ENCODE measurements at regions not wholly inside any gene's neighbourhood (a gene's known extent, or its start where the extent isn't known, plus 50 kb on each side); places are given as distances from the start of the nearest gene placed in this dataset.

- H3K9me3 ChIP-seq (ENCODE audit: control insufficient read depth in 4 of 4, low read length in 3 of 4), result no peaks in the 10 kb centered on the region
- TF ChIP-seq RAD21 (IDR thresholded peaks at IDR 0.05) (no peak), FOXA2 (IDR thresholded peaks at IDR 0.05) (no peak), REST (IDR thresholded peaks at IDR 0.05) (no peak), RXRA (IDR thresholded peaks at IDR 0.05) (no peak), NR2F2 (IDR thresholded peaks at IDR 0.05) (no peak), JUND (IDR thresholded peaks at IDR 0.05) (no peak), HNF4A (conservative IDR thresholded peaks at IDR 0.05) (no peak), GABPA (IDR thresholded peaks at IDR 0.05 in 1 of 2, conservative IDR thresholded peaks at IDR 0.05 in 1 of 2) (no peak), FOXA1 (IDR thresholded peaks at IDR 0.05) (no peak), YY1 (IDR thresholded peaks at IDR 0.05) (no peak), EGR1 (IDR thresholded peaks at IDR 0.05; ENCODE audit: low read depth in 2 of 2) (no peak), MAX (IDR thresholded peaks at IDR 0.05) (no peak), ATF3 (IDR thresholded peaks at IDR 0.05) (no peak)
- H3K4me1 ChIP-seq (ENCODE audit: control insufficient read depth in 4 of 4, insufficient read depth in 4 of 4, low read length in 3 of 4), result no peaks in the 10 kb centered on the region
- no peak overlapping the region for H3K4me3 ChIP-seq (ENCODE audit: low read depth in 1 of 3, low read length in 3 of 3)
- no peak for DNase-seq (ENCODE audit: low spot score)
- H3K9ac ChIP-seq (ENCODE audit: low read depth in 1 of 2, low read length in 2 of 2), result no peak overlapping the region
- no peaks in the 10 kb centered on the region for H3K36me3 ChIP-seq (ENCODE audit: control insufficient read depth in 4 of 4, insufficient read depth in 3 of 4, low read depth in 1 of 4, low read length in 3 of 4)
- H3K27ac ChIP-seq (ENCODE audit: low read depth in 1 of 2, low read length in 2 of 2), result no peak overlapping the region
- no peaks in the 10 kb centered on the region for H3K27me3 ChIP-seq (ENCODE audit: control insufficient read depth in 4 of 4, insufficient read depth in 4 of 4, low read length in 3 of 4)
These were observed 116.1 kb upstream of the ARHGAP24 start for GRCh38 chr4:85358831-85359230.

GRCh38 chr4:85362550-85362949 is 112.4 kb upstream of the ARHGAP24 start:
- Histone ChIP-seq H3K27me3 (ENCODE audit: control insufficient read depth in 4 of 4, insufficient read depth in 4 of 4, low read length in 3 of 4) (peaks cover 0 to 3% (median under 1%) of the 10 kb centered on the region in 4 donors), H3K9me3 (ENCODE audit: control insufficient read depth in 4 of 4, low read length in 3 of 4) (no peaks in the 10 kb centered on the region), H3K4me3 (ENCODE audit: low read depth in 1 of 3, low read length in 3 of 3) (no peak overlapping the region), H3K36me3 (ENCODE audit: control insufficient read depth in 4 of 4, insufficient read depth in 3 of 4, low read depth in 1 of 4, low read length in 3 of 4) (no peaks in the 10 kb centered on the region), H3K4me1 (ENCODE audit: control insufficient read depth in 4 of 4, insufficient read depth in 4 of 4, low read length in 3 of 4) (no peaks in the 10 kb centered on the region), H3K9ac (ENCODE audit: low read depth in 1 of 2, low read length in 2 of 2) (no peak overlapping the region), H3K27ac (ENCODE audit: low read depth in 1 of 2, low read length in 2 of 2) (no peak overlapping the region)
- TF ChIP-seq ZBTB33 (IDR thresholded peaks at IDR 0.05) (no peak), CTCF (IDR thresholded peaks at IDR 0.05; ENCODE audit: low read depth, low read length, missing input control) (no peak), REST (IDR thresholded peaks at IDR 0.05) (no peak), HNF4G (IDR thresholded peaks at IDR 0.05) (no peak), FOXA2 (IDR thresholded peaks at IDR 0.05) (no peak), TAF1 (conservative IDR thresholded peaks at IDR 0.05) (no peak), EGR1 (IDR thresholded peaks at IDR 0.05; ENCODE audit: low read depth in 2 of 2) (no peak), ATF3 (IDR thresholded peaks at IDR 0.05) (no peak), YY1 (IDR thresholded peaks at IDR 0.05) (no peak), RAD21 (IDR thresholded peaks at IDR 0.05) (no peak), GABPA (IDR thresholded peaks at IDR 0.05 in 1 of 2, conservative IDR thresholded peaks at IDR 0.05 in 1 of 2) (no peak), FOXA1 (IDR thresholded peaks at IDR 0.05) (no peak)
- DNase-seq (ENCODE audit: low spot score), result no peak
- 65% methylated on average over 2 of the region's 2 CpGs for whole genome bisulfite sequencing
